H9 (cell line): ENCODE measurements at regions not wholly inside any gene's neighbourhood (a gene's known extent, or its start where the extent isn't known, plus 50 kb on each side); places are given as distances from the start of the nearest gene placed in this dataset.

Experiments
- DNase-seq: peaks from one replicate; pipeline ENCODE4 v3.0.0-alpha.2; 2017
- H2AFZ ChIP-seq: one replicate; pipeline ENCODE4 v1.6.1; 2013; ENCODE audit warnings: mild to moderate bottlenecking, low read length, control low read depth, moderate library complexity
- H2AK5ac ChIP-seq: 2 replicates; pipeline ENCODE4 v1.6.1; 2013; ENCODE audit warnings: low read length, control low read depth, mixed read lengths; ENCODE audit not compliant: insufficient read length
- H2BK120ac ChIP-seq: one replicate; pipeline ENCODE4 v1.6.1; 2013; ENCODE audit warnings: low read depth, mild to moderate bottlenecking, low read length, control low read depth, inconsistent platforms; ENCODE audit not compliant: poor library complexity, severe bottlenecking
- H2BK12ac ChIP-seq: 2 replicates; pipeline ENCODE4 v1.6.1; 2013; ENCODE audit warnings: low read length, control low read depth, mixed read lengths, low read depth; ENCODE audit not compliant: insufficient read length
- H2BK15ac ChIP-seq: 2 replicates; pipeline ENCODE4 v1.6.1; 2013; ENCODE audit warnings: low read depth, low read length, control low read depth
- H2BK20ac ChIP-seq: one replicate; pipeline ENCODE4 v1.6.1; 2013; ENCODE audit warnings: low read depth, mild to moderate bottlenecking, low read length, control low read depth, inconsistent platforms; ENCODE audit not compliant: poor library complexity, severe bottlenecking
- H2BK5ac ChIP-seq: 2 replicates; pipeline ENCODE4 v1.6.1; 2013; ENCODE audit warnings: low read length, control low read depth, mixed read lengths; ENCODE audit not compliant: insufficient read length
- H3K14ac ChIP-seq: 2 replicates; pipeline ENCODE4 v1.6.1; 2013; ENCODE audit warnings: low read length, control low read depth; ENCODE audit not compliant: insufficient read depth
- H3K18ac ChIP-seq: 2 replicates; pipeline ENCODE4 v1.6.1; 2013; ENCODE audit warnings: low read depth, mild to moderate bottlenecking, mixed read lengths, low read length, control low read depth; ENCODE audit not compliant: insufficient read length
- H3K23ac ChIP-seq: 2 replicates; pipeline ENCODE4 v1.6.1; 2013; ENCODE audit warnings: low read length, control low read depth, mixed read lengths, low read depth; ENCODE audit not compliant: insufficient read length
- H3K23me2 ChIP-seq: 2 replicates; pipeline ENCODE4 v1.6.1; 2013; ENCODE audit warnings: low read depth, mild to moderate bottlenecking, mixed read lengths, low read length, control low read depth; ENCODE audit not compliant: insufficient read length, poor library complexity, severe bottlenecking
- H3K27ac ChIP-seq: 2 replicates; pipeline ENCODE4 v1.5.1; 2013; ENCODE audit warnings: low read length, control low read depth, mixed read lengths, low read depth; ENCODE audit not compliant: insufficient read length
- H3K27me3 ChIP-seq: 2 replicates; pipeline ENCODE4 v1.6.1; 2013; ENCODE audit warnings: low read length, control low read depth, inconsistent platforms; ENCODE audit not compliant: insufficient read depth
- H3K4ac ChIP-seq: 2 replicates; pipeline ENCODE4 v1.6.1; 2013; ENCODE audit warnings: low read depth, mild to moderate bottlenecking, control low read depth, inconsistent platforms, low read length, moderate library complexity
- H3K4me1 ChIP-seq: 2 replicates; pipeline ENCODE4 v1.6.1; 2013; ENCODE audit warnings: low read length, control low read depth, inconsistent platforms; ENCODE audit not compliant: insufficient read depth
- H3K4me2 ChIP-seq: 2 replicates; pipeline ENCODE4 v1.6.1; 2013; ENCODE audit warnings: low read length, control low read depth, mixed read lengths; ENCODE audit not compliant: insufficient read length, insufficient read depth
- H3K56ac ChIP-seq: 2 replicates; pipeline ENCODE4 v1.6.1; 2013; ENCODE audit warnings: low read depth, mild to moderate bottlenecking, mixed read lengths, low read length, control low read depth; ENCODE audit not compliant: insufficient read length
- H3K79me1 ChIP-seq: 2 replicates; pipeline ENCODE4 v1.6.1; 2013; ENCODE audit warnings: low read depth, mild to moderate bottlenecking, moderate library complexity, low read length, control low read depth, inconsistent platforms; ENCODE audit not compliant: insufficient read depth, poor library complexity, severe bottlenecking
- H3K79me2 ChIP-seq: 2 replicates; pipeline ENCODE4 v1.6.1; 2013; ENCODE audit warnings: low read length, control low read depth, inconsistent platforms; ENCODE audit not compliant: insufficient read depth
- H3K9ac ChIP-seq: 2 replicates; pipeline ENCODE4 v1.6.1; 2013; ENCODE audit warnings: low read length, control low read depth, mixed read lengths; ENCODE audit not compliant: insufficient read length; ENCODE audit errors: extremely low read depth
- H3K9me3 ChIP-seq: one replicate; pipeline ENCODE4 v1.6.1; 2013; ENCODE audit warnings: low read depth, low read length, inconsistent platforms; ENCODE audit not compliant: control insufficient read depth
- H3T11ph ChIP-seq: one replicate; pipeline ENCODE4 v1.6.1; 2013; ENCODE audit warnings: mild to moderate bottlenecking, low read length, control low read depth, inconsistent platforms
- H4K20me1 ChIP-seq: one replicate; pipeline ENCODE4 v1.6.1; 2013; ENCODE audit not compliant: control insufficient read depth, insufficient read length, insufficient read depth
- H4K5ac ChIP-seq: 2 replicates; pipeline ENCODE4 v1.6.1; 2013; ENCODE audit warnings: low read depth, mild to moderate bottlenecking, mixed read lengths, low read length, control low read depth; ENCODE audit not compliant: insufficient read length
- H4K8ac ChIP-seq: replicated peaks from 2 replicates; pipeline ENCODE4 v1.6.1; 2013; ENCODE audit warnings: low read length, control low read depth, mixed read lengths, low read depth; ENCODE audit not compliant: insufficient read length
- H4K91ac ChIP-seq: 2 replicates; pipeline ENCODE4 v1.6.1; 2013; ENCODE audit warnings: low read depth, mild to moderate bottlenecking, moderate library complexity, mixed read lengths, low read length, control low read depth; ENCODE audit not compliant: insufficient read length
- H3K27ac Mint-ChIP-seq, 3 experiments: 2 replicates in 2 of 3; 3 replicates in 1 of 3; pipeline ENCODE4 v1.8.0; 2020 to 2021; ENCODE audit warnings: mixed read lengths in 3 of 3, mild to moderate bottlenecking in 1 of 3, moderate library complexity in 1 of 3
- H3K27me3 Mint-ChIP-seq: 2 replicates; pipeline ENCODE4 v1.8.0; 2021; ENCODE audit warnings: low read depth, mild to moderate bottlenecking, moderate library complexity, mixed read lengths
- H3K36me3 Mint-ChIP-seq, 3 experiments: 2 replicates in 2 of 3; 3 replicates in 1 of 3; pipeline ENCODE4 v1.8.0; 2020 to 2021; ENCODE audit warnings: low read depth in 3 of 3, mixed read lengths in 3 of 3; ENCODE audit not compliant: insufficient read depth in 1 of 3
- H3K4me1 Mint-ChIP-seq, 2 experiments: 2 replicates each; pipeline ENCODE4 v1.8.0; 2020; ENCODE audit warnings: mixed read lengths in 2 of 2
- H3K4me3 Mint-ChIP-seq, 2 experiments: 2 replicates in 1 of 2; 3 replicates in 1 of 2; pipeline ENCODE4 v1.8.0; 2020 to 2021; ENCODE audit warnings: mild to moderate bottlenecking in 2 of 2, mixed read lengths in 2 of 2, moderate library complexity in 1 of 2
- H3K9me3 Mint-ChIP-seq, 2 experiments: 2 replicates in 1 of 2; 3 replicates in 1 of 2; pipeline ENCODE4 v1.8.0; 2020; ENCODE audit warnings: mild to moderate bottlenecking in 2 of 2, mixed read lengths in 2 of 2, moderate library complexity in 1 of 2
- CTCF ChIP-seq: fragments of 200-600 bp; sonication (generic); conservative IDR thresholded peaks from 3 replicates; pipeline ENCODE4 v1.8.0; 2021; ENCODE audit warnings: antibody characterized with exemption, mild to moderate bottlenecking
- WGBS: extraction: QIAGEN DNeasy Blood & Tissue Kit; methylation state at CpG from one replicate; pipeline ENCODE4 v1.1.7; 2013; ENCODE audit warnings: missing lambda C conversion rate, low lambda C conversion rate, mixed read lengths; ENCODE audit not compliant: insufficient read length; ENCODE audit errors: extremely low coverage; 5-methylcytosine and 5-hydroxymethylcytosine counted together

GRCh38 chr6:147448775-147449174, 59.7 kb upstream of the SAMD5 start:
- H4K91ac ChIP-seq, result no peak overlapping the region
- H4K20me1 ChIP-seq, result no peaks in the 10 kb centered on the region
- H3K27me3 ChIP-seq, result no peaks in the 10 kb centered on the region; the same call in 1 of the 2 replicates
- peaks cover 31% of the 10 kb centered on the region for H3K27me3 Mint-ChIP-seq
- peak overlapping the region in 1 of 2 experiments; percentile 34; a peak in 1 of 5 replicates for H3K4me3 Mint-ChIP-seq
- DNase-seq, result peak; percentile 45
- TF ChIP-seq CTCF, result no peak
- H3K4me2 ChIP-seq, result peak overlapping the region; percentile 30
- H2BK5ac ChIP-seq, result no peak overlapping the region
- peaks cover 53 to 55% of the 10 kb centered on the region in 2 experiments for H3K4me1 Mint-ChIP-seq
- H3K4ac ChIP-seq, result no peak overlapping the region; the same call in 1 of the 2 replicates
- H3T11ph ChIP-seq, result no peak overlapping the region
- H2BK12ac ChIP-seq, result peak overlapping the region; percentile 92
- no peak overlapping the region for H4K5ac ChIP-seq
- WGBS, result no CpG with 5 or more reads among the region's 8 CpGs
- H3K27ac ChIP-seq, result no peak overlapping the region
- H3K14ac ChIP-seq, result peak overlapping the region; percentile 24; the same call in 1 of the 2 replicates
- H3K79me2 ChIP-seq, result no peaks in the 10 kb centered on the region
- peak overlapping the region; percentile 86 for H3K18ac ChIP-seq
- peaks cover 19% of the 10 kb centered on the region for H3K4me1 ChIP-seq
- H2BK15ac ChIP-seq, result no peak overlapping the region
- no peaks in the 10 kb centered on the region for H3K79me1 ChIP-seq
- H3K56ac ChIP-seq, result no peak overlapping the region
- H2BK20ac ChIP-seq, result no peak overlapping the region
- no peak overlapping the region for H2AFZ ChIP-seq
- no peak overlapping the region for H2AK5ac ChIP-seq
- H4K8ac ChIP-seq, result no peak overlapping the region
- no peaks in the 10 kb centered on the region; a peak in 1 of 7 replicates for H3K36me3 Mint-ChIP-seq
- peak overlapping the region; percentile 25 to 81 (median 56); a peak in 4 of 7 replicates for H3K27ac Mint-ChIP-seq
- H3K9me3 Mint-ChIP-seq, result no peaks in the 10 kb centered on the region; a peak in 1 of 5 replicates
- no peak overlapping the region for H3K23ac ChIP-seq
- H3K23me2 ChIP-seq, result no peaks in the 10 kb centered on the region
- no peak overlapping the region for H2BK120ac ChIP-seq
- H3K9ac ChIP-seq, result no peak overlapping the region
- H3K9me3 ChIP-seq, result no peaks in the 10 kb centered on the region
